ENCODE measurements at regions not wholly inside any gene's neighbourhood (a gene's known extent, or its start where the extent isn't known, plus 50 kb on each side); places are given as distances from the start of the nearest gene placed in this dataset.

DNA sequence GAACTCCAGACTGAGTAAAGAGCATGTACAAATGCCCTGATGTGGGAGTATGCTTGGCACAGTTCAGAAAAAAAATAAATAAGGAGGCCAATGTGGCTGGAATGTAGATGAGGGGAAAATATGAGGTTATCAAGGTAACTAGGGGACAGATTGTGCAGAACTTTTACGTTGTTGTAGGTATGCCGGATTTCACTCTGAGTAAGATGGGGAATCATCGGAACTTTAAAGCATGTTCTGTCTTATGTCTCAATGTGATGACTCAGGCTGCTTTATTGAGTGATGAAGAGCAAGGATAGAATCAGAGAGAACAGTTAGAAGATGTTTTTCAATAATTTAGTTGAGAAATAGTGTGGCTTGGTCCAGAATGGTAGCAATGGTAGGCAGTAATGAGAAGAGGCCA lies 130.4 kb downstream of the C11orf87 start:
- no peak for TF ChIP-seq TAF1 (CRISPR knock-in tag; IDR thresholded peaks at IDR 0.05)
- no peak for TF ChIP-seq ZNF274 (CRISPR knock-in tag; IDR thresholded peaks at IDR 0.05)
- TF ChIP-seq, protein P1, sequence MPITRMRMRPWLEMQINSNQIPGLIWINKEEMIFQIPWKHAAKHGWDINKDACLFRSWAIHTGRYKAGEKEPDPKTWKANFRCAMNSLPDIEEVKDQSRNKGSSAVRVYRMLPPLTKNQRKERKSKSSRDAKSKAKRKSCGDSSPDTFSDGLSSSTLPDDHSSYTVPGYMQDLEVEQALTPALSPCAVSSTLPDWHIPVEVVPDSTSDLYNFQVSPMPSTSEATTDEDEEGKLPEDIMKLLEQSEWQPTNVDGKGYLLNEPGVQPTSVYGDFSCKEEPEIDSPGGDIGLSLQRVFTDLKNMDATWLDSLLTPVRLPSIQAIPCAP (CRISPR knock-in tag; IDR thresholded peaks at IDR 0.05; ENCODE audit: low read depth) = no peak
- TF ChIP-seq, protein P2, sequence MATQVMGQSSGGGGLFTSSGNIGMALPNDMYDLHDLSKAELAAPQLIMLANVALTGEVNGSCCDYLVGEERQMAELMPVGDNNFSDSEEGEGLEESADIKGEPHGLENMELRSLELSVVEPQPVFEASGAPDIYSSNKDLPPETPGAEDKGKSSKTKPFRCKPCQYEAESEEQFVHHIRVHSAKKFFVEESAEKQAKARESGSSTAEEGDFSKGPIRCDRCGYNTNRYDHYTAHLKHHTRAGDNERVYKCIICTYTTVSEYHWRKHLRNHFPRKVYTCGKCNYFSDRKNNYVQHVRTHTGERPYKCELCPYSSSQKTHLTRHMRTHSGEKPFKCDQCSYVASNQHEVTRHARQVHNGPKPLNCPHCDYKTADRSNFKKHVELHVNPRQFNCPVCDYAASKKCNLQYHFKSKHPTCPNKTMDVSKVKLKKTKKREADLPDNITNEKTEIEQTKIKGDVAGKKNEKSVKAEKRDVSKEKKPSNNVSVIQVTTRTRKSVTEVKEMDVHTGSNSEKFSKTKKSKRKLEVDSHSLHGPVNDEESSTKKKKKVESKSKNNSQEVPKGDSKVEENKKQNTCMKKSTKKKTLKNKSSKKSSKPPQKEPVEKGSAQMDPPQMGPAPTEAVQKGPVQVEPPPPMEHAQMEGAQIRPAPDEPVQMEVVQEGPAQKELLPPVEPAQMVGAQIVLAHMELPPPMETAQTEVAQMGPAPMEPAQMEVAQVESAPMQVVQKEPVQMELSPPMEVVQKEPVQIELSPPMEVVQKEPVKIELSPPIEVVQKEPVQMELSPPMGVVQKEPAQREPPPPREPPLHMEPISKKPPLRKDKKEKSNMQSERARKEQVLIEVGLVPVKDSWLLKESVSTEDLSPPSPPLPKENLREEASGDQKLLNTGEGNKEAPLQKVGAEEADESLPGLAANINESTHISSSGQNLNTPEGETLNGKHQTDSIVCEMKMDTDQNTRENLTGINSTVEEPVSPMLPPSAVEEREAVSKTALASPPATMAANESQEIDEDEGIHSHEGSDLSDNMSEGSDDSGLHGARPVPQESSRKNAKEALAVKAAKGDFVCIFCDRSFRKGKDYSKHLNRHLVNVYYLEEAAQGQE (IDR thresholded peaks at IDR 0.05; ENCODE audit: borderline replicate concordance in 1 of 2, low read depth in 1 of 2, low read length in 2 of 2) = no peak
- no peak for TF ChIP-seq ZNF792 (CRISPR knock-in tag; IDR thresholded peaks at IDR 0.05)
- TF ChIP-seq, protein P3, sequence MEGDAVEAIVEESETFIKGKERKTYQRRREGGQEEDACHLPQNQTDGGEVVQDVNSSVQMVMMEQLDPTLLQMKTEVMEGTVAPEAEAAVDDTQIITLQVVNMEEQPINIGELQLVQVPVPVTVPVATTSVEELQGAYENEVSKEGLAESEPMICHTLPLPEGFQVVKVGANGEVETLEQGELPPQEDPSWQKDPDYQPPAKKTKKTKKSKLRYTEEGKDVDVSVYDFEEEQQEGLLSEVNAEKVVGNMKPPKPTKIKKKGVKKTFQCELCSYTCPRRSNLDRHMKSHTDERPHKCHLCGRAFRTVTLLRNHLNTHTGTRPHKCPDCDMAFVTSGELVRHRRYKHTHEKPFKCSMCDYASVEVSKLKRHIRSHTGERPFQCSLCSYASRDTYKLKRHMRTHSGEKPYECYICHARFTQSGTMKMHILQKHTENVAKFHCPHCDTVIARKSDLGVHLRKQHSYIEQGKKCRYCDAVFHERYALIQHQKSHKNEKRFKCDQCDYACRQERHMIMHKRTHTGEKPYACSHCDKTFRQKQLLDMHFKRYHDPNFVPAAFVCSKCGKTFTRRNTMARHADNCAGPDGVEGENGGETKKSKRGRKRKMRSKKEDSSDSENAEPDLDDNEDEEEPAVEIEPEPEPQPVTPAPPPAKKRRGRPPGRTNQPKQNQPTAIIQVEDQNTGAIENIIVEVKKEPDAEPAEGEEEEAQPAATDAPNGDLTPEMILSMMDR (CRISPR knock-in tag; IDR thresholded peaks at IDR 0.05) = no peak
- no peak for TF ChIP-seq SP1 (IDR thresholded peaks at IDR 0.05)
- no peak for TF ChIP-seq SP1 (CRISPR knock-in tag; IDR thresholded peaks at IDR 0.05)

Data from HepG2 (cell line).